Tongue (tissue), 1 donor: ENCODE measurements at regions not wholly inside any gene's neighbourhood (a gene's known extent, or its start where the extent isn't known, plus 50 kb on each side); places are given as distances from the start of the nearest gene placed in this dataset.
"Not testable (repeated sequence)": the region's sequence is repeated elsewhere in the genome, so short reads cannot be mapped to it uniquely, and the experiment has no call there.

Experiments
- DNase-seq: peaks from one replicate; pipeline ENCODE4 v3.0.0-alpha.2; 2015

DNA sequence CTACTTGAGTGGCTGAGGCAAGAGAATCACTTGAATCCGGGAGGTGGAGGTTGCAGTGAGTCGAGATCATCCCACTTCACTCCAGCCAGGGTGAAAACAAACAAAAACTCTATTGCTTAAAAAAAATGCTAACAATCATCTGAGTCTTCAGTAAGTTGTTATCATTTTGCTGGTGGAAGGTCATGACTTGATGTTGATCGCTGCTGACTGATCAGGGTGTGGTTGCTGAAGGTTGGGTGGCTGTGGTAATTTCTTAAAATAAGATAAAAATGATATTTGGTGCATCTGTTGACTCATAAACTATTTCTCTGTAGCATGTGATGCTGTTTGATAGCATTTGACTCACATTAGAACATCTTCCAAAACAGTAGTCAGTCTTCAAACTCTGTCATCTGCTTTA is 349.4 kb upstream of the PAPPA start:
- no peak for DNase-seq

DNA sequence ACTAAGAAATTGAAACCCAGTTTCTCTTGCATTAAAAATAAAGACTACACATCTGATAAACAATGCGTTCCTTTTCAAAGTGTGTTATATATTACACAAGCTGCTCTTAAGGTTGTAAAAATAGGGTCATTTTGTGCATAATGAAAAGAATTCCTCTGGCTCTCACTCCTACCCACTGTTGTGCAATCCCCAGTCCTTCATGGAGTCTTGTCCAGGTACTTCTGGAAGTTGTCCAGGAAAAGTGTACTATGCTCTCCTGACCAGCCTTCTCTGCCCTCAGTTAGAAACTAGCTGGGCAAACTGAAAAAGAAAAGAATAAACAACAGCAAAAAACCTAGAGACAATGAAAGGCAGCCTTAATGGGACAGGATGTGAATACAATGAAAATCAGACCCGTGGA is 345.5 kb upstream of the PAPPA start:
- DNase-seq = no peak

DNA sequence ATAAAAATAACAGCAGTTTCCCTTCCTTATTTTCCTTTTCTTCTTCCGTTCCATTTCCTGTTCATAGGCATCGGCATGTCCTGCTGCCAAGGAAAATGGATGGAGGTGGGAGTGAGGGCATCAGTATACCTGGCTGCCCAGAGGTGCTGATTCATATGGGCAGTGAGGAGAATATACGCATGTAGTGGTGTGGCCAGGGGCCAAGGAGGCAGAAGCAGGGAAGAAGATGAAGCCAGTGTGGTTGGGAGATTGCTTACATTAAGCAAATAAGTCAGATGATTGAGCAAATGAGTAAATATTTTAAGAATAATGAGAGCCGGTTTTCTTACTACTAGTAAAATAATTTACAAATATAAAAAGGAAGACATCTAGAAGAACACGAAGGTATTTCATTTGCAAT is 344.9 kb upstream of the PAPPA start:
- no peak for DNase-seq

DNA sequence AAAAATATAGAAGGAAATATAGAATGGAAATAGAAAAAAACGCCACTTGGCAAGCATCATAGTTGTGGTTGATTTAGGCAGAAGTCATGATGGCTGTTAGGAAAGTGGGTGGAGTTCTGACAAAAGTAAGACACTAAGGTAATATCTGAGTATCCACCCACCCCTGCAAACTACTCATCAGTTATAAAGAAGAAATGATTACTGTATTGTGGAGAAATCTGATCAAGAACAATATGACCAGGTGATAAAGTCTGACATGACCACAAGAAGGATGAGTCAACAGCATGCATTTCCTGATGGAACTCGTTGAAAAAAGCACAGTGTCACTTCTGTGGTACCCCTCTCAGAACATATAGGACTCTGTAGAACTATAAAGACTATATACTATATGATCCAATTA is 343.4 kb upstream of the PAPPA start:
- no peak for DNase-seq

DNA sequence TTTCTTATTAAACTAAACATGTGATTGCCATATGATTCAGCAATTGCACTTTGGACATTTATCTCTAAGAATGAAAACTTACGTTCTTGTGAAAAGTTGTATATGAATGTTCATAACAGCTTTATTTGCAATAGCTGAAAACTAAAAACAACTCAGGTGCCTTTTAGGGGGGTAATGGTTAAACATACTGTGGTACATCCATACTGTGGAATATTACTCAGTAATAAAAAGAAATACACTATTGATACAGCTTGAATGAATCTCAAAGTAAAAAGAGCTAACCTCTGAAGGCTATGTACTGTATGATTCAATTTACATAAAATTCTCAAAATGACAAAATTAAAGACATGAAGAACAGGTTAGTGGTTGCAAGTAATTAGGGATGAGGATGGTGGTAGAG is 339.5 kb upstream of the PAPPA start:
- no peak for DNase-seq

DNA sequence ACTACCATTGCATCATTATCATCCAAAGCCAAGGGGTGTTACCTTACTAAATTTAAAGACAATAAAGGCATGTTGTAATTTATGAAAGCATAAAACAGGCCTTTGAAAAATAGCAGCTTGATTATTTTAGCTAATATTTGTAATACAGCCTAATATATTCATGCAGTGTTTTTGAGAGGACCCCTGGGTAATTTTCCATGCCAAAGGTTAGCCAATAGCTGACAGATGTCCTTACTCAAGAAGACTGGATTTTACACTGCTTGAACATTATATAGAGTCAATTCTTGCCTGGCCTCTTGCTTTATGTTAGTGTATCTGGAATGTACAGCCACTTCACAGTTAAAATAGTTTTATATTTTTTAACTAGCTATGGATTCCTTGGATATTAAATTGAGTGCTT is 337.8 kb upstream of the PAPPA start:
- no peak for DNase-seq

DNA sequence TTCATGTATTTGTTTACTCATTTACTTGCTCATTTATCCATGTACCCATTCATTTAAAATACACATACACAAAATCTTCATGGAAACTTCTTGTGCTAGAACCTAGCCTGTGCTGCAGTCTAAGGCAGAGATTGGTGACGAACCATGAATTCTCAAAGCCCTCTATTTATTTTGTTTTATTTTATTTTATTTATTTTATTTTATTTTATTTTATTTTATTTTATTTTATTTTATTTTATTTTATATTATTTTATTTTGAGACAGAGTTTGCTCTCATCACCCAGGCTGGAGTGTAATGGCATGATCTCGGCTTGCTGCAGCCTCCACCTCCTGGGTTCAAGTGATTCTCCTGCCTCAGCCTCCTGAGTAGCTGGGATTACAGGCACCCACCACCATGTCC is 334.9 kb upstream of the PAPPA start:
- DNase-seq = not testable (repeated sequence)

DNA sequence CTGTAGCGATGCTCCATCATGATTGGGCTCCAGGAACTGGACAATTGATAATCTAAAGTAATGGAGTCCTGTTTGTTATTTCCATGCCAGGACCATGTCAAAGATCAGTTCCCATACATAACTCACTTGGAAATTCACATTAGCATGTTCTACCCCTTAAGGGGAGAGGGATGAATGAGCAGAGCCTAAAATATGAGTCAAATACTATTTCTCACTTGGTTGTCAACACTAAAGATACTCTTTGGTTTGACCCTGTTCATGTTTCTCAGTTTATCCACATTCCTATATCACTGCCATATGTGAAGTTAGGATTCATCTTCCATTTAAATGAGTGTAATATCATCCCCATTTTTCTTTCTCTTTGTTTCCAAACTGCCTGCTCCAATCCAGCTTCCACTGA is 321.6 kb upstream of the PAPPA start:
- DNase-seq = no peak

DNA sequence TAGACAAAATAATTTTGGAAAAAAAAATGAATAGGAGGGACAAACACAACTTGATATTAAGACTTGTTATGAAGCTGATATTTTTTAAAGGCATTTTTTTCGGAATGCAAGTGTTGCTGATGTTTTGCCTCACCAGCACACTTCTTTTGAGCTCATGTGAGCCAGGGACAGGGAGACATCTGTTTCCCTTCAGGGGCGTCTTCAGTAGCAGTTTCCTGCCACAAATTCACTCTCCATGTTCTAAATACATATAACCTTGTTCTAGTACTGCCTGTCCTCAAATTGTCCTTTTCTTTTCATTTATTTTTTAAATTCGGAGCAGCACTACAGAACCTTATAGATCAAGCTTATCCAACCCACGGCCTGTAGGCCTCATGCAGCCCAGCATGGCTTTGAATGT is 316.0 kb upstream of the PAPPA start:
- peak; percentile 20 for DNase-seq

DNA sequence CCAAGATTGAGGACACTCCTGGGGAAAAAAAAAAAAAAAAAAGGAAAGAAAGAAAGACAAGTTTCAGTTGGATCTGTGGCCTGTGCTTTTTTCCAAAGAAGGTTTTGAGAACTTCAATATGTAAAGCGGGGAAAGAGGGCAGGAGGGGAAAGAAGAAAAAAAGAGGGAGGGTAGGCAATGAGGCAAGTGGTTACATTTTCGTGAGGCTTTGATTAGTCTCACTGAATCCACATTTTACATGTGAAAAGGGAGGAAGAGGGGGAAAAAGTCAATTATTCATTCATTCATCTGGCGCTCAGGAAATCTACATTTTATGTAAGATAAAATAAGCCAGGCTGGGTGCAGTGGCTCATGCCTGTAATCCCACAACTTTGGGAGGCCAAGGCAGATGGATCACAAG is 315.2 kb upstream of the PAPPA start:
- no peak for DNase-seq

DNA sequence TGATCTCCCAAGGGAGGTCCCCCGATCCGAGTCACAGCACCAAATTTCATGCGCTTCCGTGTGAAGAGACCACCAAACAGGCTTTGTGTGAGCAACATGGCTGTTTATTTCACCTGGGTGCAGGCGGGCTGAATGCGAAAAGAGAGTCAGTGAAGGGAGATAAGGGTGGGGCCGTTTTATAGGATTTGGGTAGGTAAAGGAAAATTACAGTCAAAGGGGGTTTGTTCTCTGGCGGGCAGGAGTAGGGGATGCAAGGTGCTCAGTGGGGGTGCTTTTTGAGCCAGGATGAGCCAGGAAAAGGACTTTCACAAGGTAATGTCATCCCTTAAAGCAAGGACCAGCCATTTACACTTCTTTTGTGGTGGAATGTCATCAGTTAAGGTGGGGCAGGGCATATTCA is 309.2 kb upstream of the PAPPA start:
- not testable (repeated sequence) for DNase-seq

DNA sequence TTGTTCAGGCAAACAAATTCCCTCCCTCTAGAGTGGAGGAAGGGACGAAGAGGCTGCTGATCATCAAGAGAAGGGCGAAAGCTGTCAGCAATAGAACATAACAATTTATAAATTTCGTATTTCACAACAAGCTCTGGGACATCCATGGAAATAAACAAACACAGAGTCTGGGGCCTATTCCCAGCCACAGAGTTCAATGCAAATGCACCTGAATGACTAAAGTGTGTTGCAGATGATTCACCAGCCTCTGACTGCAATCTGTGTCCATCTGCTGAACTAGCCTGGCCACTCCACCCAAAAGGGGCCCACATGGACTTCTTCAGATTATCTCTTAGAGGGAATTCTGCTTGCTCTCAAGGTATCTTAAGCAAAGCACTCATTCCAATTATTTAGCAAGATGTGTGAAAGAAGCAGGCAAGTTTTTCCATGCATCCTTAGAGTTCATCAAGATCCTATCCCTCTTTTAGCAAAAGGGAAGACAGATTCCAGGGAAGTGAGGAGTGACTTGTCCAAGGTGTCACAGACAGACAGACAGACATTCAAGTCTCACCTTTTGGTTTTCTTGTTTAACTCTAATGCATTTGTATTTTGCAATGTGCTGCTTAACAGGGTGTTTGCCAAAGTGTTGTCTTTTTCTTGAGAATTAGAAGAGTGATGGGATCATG is 307.8 kb upstream of the PAPPA start:
- DNase-seq = peak; percentile 64

DNA sequence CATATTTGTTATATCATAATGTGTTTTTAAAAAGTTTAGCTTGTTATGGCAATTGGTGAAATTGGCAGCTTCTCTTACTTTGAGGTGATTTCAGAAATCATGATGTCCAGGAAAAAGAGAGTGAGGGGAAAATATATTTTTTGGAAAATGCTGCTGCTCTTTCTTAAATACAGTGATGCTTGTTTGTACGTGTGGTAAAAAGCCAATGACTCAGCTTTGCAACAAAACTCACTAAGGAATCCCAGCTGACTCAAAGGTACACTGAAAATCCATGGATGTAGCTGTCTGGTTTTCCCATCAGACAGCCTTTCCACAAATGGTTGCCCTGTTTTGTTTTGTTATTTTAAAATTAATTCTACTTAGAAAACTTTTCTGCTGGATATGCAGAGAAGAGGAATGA is 306.4 kb upstream of the PAPPA start:
- peak; percentile 52 for DNase-seq

DNA sequence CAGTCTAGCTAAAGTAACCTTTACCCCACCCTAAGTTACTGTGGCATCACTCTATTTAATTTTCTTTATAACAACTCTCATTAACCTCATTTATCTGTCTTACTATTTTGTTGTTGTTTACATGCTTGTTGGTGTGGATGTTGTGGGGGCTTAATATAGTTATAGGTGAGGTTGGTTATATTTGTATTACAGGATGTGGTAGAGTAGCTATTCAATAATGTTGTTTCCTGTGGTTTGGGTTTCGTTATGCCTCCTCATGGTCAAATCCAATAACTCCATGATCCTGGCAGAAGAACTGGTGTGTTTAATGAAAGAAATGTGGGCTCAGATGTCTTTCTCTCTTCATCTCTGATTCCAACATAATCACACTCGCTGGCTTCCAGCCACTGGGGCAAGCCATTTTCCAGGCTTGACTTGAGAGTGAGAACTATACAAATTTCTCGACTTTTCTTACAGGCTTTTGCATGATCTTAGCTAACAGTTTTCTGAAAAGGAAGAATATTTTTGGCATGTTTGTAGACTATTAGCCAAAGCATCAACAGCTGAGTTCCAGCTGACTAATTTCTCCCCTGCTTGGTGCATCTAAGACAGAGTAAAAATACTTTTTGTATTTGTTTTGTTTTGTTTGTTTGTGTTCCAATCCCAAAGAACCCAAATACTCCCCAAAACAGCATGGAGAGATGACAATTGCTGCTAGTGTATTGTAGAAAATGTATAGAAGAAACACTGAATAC is 303.7 kb upstream of the PAPPA start:
- no peak for DNase-seq

DNA sequence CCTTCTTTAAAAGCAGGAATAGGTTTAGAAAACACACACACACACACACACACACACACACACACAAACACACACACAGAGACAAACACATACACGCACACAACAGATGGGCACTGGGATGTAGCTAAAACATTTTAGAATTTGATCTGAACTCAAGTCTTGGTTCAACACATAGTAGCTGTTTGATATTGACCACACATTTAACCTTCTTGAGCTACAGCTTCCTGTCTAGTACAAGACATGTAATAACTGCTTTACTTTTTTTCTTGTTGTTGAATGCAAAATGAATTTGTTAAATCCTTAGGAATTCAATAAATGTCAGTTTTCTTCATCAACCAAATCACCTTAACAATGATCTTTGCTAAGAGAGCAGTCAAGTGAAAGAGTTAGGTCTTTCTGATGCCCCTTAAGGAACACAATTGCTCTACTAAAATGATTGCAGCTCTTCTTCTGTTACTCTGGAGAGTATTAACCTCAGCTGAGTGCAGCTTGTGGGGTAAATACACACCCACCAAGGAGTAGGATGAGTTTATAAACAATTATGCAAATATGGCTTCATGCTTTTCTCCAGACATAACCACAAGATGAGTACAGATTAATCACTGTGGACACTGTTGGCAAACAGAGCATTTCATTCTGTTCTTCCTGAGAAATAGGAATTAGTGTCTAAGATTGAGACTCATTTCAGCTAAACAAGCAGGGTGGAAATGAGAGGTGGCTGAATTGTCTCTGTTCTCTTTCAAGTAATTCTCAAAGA is 302.9 kb upstream of the PAPPA start:
- peak; percentile 24 for DNase-seq

DNA sequence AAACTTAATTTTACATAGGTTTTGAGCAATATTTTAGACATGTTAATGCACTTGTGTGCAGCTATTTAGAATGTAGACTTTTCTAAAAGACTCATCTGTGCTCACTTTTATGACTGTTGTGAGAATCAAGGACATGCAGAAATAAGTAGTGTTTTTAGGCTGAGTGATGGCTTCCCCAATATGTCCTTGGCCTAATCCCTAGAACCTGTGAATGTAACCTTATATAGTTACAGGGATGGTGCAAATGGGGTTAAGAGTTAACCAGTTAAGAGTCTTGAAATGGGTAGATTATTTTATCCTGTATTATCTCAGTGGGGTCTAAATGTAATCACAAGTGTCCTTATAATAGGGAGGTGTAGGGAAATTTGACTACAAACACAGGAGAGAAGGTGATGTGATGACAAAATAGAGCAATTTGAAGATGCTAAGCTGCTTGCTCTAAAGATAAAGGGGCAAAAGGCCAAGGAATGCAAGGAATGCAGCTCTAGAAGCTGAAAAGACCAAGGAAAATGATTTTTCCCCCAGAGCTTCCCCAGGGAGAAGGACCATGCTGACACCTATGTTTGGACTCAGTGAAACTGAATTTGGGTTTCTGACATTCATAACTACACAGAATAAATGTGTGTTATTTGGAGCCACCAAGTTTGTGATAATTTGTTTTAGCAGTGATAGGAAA is 298.0 kb upstream of the PAPPA start:
- DNase-seq = no peak

DNA sequence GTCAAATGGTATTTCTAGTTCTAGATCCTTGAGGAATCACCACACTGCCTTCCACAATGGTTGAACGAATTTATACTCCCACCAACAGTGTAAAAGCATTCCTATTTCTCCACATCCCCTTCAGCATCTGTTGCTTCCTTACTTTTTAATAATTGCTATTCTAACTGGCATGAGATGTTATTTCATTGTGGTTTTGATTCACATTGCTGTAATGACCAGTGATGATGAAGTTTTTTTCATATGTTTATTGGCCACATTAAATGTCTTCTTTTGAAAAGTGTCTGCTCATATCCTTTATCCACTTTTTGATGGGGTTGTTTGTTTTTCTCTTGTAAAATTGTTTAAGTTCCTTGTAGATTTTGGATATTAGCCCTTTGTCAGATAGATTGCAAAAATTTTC is 295.2 kb upstream of the PAPPA start:
- DNase-seq = not testable (repeated sequence)

DNA sequence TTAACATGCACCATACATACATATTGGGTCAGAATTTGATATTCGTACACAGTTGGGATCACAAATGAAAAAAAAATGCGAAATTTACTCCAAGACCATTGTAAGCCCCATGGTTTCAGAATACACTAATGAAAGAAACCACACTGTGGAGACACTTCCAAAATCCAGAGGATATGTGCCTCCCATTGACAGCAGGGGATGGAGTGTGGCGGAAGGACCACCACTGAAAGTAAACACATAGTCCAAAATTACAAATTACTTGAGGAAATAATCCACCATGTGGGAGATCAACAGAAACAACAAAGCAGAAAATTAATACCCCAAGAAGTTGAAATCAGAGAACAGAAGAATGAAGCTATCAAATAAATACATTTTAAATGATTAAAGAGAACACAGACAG is 291.6 kb upstream of the PAPPA start:
- DNase-seq = no peak

DNA sequence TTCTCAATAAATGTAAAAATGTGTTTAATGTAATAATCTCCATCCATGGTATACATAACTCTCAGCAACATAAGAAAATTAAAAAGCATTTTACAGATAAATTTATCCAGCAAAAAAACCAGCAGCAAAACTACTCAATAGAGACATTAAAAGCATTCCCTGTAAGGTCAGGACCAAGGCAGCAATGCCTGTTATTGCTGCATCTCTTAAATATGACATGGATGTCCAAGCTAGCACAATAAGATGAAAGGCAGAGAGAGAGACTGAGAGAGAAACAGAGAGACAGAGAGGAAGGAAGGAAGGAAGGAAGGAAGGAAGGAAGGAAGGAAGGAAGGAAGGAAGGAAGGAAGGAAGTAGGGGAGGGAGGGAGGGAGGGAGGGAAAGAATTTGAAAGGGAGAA is 289.0 kb upstream of the PAPPA start:
- no peak for DNase-seq

DNA sequence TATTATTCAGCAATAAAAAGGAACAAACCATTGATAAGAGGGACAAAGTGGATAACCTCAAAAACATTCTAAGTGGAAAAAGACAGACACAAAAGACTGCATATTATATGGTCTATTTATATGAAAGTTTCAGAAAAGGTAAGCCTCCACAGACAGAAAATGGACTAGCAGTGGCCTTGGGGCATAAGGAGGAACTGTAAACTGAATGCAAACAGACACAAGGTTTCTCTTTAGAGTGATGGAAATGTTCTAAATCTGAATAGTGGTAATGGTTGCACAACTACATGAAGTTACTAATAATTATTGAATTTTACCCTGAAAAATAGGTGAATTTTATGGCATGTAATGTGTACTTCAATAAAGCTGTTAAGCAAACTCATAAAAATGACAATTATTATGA is 286.3 kb upstream of the PAPPA start:
- no peak for DNase-seq

DNA sequence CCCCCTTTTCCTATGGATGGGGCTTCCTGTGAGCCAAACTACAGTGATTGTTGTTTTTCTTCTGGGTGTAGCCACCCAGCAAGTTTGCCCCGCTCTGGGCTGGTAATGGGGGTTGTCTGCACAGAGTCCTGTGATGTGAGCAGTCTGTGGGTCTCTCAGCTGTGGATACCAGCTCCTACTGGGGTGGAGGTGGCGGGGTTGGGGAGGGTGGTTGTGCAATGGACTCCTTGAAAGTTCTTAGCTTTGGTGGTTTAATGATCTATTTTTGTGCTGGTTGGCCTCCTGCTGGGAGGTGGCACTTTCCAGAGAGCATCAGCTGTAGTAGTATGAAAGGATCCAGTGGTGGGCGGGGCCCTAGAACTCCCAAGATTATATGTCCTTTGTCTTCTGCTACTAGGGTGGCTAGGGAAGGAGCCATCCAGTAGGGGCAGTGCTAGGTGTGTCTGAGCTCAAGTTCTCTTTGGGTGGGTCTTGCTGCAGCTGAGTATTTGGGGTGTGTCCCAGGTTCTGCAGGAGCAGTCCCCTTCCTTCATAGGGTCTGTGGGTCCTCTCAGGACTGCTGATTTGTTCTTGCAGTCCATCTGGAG is 275.6 kb upstream of the PAPPA start:
- no peak for DNase-seq

DNA sequence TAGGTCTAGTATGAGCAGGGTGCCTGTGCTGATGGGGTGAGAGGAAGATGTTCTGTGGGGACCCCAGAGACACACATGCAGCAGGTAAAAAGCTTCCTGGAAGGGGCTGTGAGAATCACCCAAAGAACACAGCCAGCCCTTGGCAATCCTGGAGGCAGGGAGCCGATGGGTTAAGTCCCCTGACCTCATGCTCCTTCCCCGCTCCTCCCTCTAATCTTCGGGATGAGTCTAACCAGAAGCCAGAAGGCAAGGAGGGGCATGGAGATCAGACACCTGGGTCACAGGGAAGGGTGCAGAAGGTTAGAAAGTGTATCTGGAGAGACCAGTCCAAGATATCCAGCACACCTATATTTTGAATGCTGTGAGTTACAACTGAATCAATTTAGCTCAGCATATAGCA is 274.1 kb upstream of the PAPPA start:
- no peak for DNase-seq
